ENCODE measurements at regions not wholly inside any gene's neighbourhood (a gene's known extent, or its start where the extent isn't known, plus 50 kb on each side); places are given as distances from the start of the nearest gene placed in this dataset.

DNA sequence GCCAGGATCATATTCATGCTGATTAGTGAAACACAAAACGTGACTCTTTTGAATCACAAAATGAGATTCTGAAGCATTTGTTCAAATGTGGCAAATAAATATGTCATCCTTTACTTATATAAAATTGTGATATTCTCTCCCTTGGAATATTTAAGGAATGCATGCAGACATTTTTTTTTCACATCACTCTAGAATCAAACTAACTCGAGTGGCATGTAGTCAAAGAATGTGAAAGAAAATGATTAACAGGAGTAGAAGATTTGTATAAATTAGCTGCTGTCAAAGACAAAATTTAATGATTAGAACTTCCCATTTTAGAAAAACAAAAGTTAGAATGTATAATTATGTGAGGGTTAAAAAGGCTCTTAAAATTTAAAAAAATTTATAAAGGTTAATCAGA is 721.0 kb upstream of the FAM98A start:
- Histone ChIP-seq H3K9me3 (no peaks in the 10 kb centered on the region), H3K27ac (no peak overlapping the region), H3K27me3 (no peaks in the 10 kb centered on the region), H3K4me3 (no peak overlapping the region), H3K4me1 (no peaks in the 10 kb centered on the region), H3K36me3 (no peaks in the 10 kb centered on the region)
- 58 to 65% methylated on average over 2 of the region's 2 CpGs for WGBS, 2 donors
- TF ChIP-seq EP300 (IDR thresholded peaks at IDR 0.05): no peak
- TF ChIP-seq, protein P1, sequence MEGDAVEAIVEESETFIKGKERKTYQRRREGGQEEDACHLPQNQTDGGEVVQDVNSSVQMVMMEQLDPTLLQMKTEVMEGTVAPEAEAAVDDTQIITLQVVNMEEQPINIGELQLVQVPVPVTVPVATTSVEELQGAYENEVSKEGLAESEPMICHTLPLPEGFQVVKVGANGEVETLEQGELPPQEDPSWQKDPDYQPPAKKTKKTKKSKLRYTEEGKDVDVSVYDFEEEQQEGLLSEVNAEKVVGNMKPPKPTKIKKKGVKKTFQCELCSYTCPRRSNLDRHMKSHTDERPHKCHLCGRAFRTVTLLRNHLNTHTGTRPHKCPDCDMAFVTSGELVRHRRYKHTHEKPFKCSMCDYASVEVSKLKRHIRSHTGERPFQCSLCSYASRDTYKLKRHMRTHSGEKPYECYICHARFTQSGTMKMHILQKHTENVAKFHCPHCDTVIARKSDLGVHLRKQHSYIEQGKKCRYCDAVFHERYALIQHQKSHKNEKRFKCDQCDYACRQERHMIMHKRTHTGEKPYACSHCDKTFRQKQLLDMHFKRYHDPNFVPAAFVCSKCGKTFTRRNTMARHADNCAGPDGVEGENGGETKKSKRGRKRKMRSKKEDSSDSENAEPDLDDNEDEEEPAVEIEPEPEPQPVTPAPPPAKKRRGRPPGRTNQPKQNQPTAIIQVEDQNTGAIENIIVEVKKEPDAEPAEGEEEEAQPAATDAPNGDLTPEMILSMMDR (IDR thresholded peaks at IDR 0.05): no peak
- no peak for TF ChIP-seq POLR2A (IDR thresholded peaks at IDR 0.05)
- DNase-seq (ENCODE audit: low spot score in 2 of 2): no peak

DNA sequence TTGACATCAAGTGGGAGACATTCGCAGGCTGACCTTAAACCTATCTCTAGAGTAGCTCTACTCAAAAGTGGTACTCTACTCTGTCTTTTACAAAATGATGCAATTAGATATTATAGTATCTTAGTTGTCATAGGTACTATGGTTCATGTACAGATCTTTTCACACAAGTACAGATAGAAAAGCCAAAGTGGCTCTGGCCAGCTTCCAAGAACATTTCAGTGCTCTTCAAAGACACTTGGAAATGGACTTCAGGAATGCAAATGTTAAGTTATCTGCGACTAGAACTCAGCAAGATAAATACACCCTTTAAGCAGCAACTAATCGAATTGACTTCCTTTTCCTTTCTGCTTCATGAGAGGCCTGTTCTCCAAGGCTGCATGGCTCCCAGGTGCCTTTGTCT is 718.7 kb upstream of the FAM98A start:
- TF ChIP-seq EP300 (IDR thresholded peaks at IDR 0.05): no peak
- TF ChIP-seq POLR2A (IDR thresholded peaks at IDR 0.05): no peak
- TF ChIP-seq, protein P1 (IDR thresholded peaks at IDR 0.05): no peak
- Histone ChIP-seq H3K4me1 (no peaks in the 10 kb centered on the region), H3K27me3 (no peaks in the 10 kb centered on the region), H3K9me3 (no peaks in the 10 kb centered on the region), H3K4me3 (no peak overlapping the region), H3K27ac (no peak overlapping the region), H3K36me3 (no peaks in the 10 kb centered on the region)
- no peak for DNase-seq (ENCODE audit: low spot score in 2 of 2)
- WGBS, 2 donors: 60 to 66% methylated on average over 3 of the region's 3 CpGs

DNA sequence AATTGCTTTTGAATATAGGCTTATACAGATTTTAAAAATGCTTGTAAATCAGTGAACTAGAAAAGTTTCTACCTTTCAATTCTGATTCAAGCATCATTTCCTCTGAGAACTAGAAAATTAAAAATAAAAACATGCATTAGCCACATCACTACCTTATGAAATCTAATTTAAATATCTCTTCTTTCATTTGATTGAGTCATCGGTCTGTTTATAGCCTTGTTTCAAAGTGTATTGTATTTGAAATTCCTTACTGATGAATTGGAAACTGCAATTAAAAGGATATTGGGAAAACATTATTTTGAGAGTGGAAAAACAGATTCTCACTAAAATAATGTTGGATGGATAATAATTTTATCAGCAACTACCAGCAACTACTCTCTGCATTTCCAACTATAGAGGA is 717.7 kb upstream of the FAM98A start:
- Histone ChIP-seq H3K27me3 (no peaks in the 10 kb centered on the region), H3K9me3 (no peaks in the 10 kb centered on the region), H3K4me3 (no peak overlapping the region), H3K4me1 (no peaks in the 10 kb centered on the region), H3K27ac (no peak overlapping the region), H3K36me3 (no peaks in the 10 kb centered on the region)
- 75 to 83% methylated on average over 1 of the region's 1 CpG for WGBS, 2 donors
- DNase-seq (ENCODE audit: low spot score in 2 of 2): no peak
- TF ChIP-seq EP300 (IDR thresholded peaks at IDR 0.05) (no peak), POLR2A (IDR thresholded peaks at IDR 0.05) (no peak)
- TF ChIP-seq, protein P1 (IDR thresholded peaks at IDR 0.05): no peak

DNA sequence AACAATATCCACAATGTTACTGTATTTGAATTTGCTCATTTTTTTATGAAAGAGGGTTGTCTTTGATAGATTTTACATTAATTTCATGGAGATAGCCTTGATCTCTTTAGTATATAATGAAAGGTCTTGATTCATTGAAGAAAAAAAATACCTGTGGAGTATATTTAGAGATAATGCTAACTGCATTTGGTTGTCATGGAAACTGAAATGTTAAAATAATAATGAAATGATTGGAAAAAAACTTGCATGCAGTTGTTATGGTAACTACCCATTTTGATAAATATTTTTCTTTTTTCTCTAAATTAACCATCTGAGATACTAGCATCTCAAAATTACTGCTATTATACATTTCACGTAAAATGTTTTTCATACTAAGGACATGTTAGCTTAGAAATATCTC is 712.7 kb upstream of the FAM98A start:
- no peak overlapping the region for H3K27ac ChIP-seq
- DNase-seq (ENCODE audit: low spot score in 2 of 2): no peak
- 2 to 37% methylated on average over 1 of the region's 1 CpG for WGBS, 2 donors
- H3K4me1 ChIP-seq: no peaks in the 10 kb centered on the region
- H3K27me3 ChIP-seq: no peaks in the 10 kb centered on the region
- TF ChIP-seq POLR2A (IDR thresholded peaks at IDR 0.05): no peak
- TF ChIP-seq EP300 (IDR thresholded peaks at IDR 0.05): no peak
- TF ChIP-seq, protein P1 (IDR thresholded peaks at IDR 0.05): no peak
- no peaks in the 10 kb centered on the region for H3K36me3 ChIP-seq
- no peaks in the 10 kb centered on the region for H3K9me3 ChIP-seq
- no peak overlapping the region for H3K4me3 ChIP-seq

DNA sequence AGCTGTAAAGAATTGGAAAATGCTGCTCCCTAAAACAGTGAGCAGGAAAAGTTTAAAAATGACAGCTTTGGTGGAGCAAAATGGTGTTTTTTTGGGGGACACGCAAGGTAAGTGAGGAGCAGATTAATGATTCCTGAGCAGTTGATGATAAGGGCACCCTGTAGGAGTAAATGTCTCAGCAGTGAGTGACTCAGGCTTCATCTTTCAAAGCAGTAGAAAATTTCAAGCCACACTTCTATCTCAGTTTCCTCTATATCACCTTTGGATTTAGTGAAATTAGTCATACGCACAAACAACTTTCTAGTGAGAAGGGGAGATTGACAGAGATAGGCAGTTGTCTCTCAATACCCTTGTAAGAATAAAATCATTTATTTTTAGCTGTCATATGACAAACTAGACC is 709.0 kb upstream of the FAM98A start:
- no peak for DNase-seq (ENCODE audit: low spot score in 2 of 2)
- Histone ChIP-seq H3K27ac (no peak overlapping the region), H3K36me3 (no peaks in the 10 kb centered on the region), H3K4me3 (no peak overlapping the region), H3K27me3 (no peaks in the 10 kb centered on the region), H3K4me1 (no peaks in the 10 kb centered on the region), H3K9me3 (no peaks in the 10 kb centered on the region)
- 93 to 99% methylated on average over 2 of the region's 2 CpGs for WGBS, 2 donors
- no peak for TF ChIP-seq POLR2A (IDR thresholded peaks at IDR 0.05)
- TF ChIP-seq EP300 (IDR thresholded peaks at IDR 0.05): no peak
- TF ChIP-seq, protein P1 (IDR thresholded peaks at IDR 0.05): no peak

Data from tibial nerve (tissue), 4 donors.